ENCODE measurements at regions not wholly inside any gene's neighbourhood (a gene's known extent, or its start where the extent isn't known, plus 50 kb on each side); places are given as distances from the start of the nearest gene placed in this dataset.
A peak's percentile ranks its signal among the peaks of the same experiment; 100 is the strongest.

- Histone ChIP-seq H3K36me3 (no peaks in the 10 kb centered on the region), H3K27me3 (no peaks in the 10 kb centered on the region), H3K4me3 (no peak overlapping the region), H3K27ac (no peak overlapping the region), H3K9me3 (peaks cover 0 to 17% (median 6%) of the 10 kb centered on the region in 4 donors), H3K4me1 (no peaks in the 10 kb centered on the region)
- intact Hi-C loops (cut with DNase I; ENCODE audit: low total_unique reads) = no loop called here
- peak in 1 of 2 donors; percentile 28 for DNase-seq
- no peak for TF ChIP-seq EP300 (IDR thresholded peaks at IDR 0.05)
- no peak for TF ChIP-seq POLR2A (IDR thresholded peaks at IDR 0.05)
Observed at GRCh38 chr16:64654178-64654577, 467.7 kb downstream of the CDH11 start.

GRCh38 chr16:64648282-64648681 lies 473.6 kb downstream of the CDH11 start:
- no peak for TF ChIP-seq POLR2AphosphoS5 (IDR thresholded peaks at IDR 0.05)
- TF ChIP-seq POLR2A (IDR thresholded peaks at IDR 0.05) = no peak
- no peak for TF ChIP-seq CTCF (IDR thresholded peaks at IDR 0.05)
- TF ChIP-seq EP300 (IDR thresholded peaks at IDR 0.05) = no peak
- Histone ChIP-seq H3K36me3 (no peaks in the 10 kb centered on the region), H3K27ac (no peak overlapping the region), H3K4me1 (no peaks in the 10 kb centered on the region), H3K27me3 (no peaks in the 10 kb centered on the region), H3K4me3 (no peak overlapping the region), H3K9me3 (peaks cover 0 to 23% (median 6%) of the 10 kb centered on the region in 4 donors)
- DNase-seq = no peak
- whole genome bisulfite sequencing, 5 donors = 66 to 80% (median 71%) methylated on average over 1 to 3 of the region's 3 CpGs
- intact Hi-C loops (cut with DNase I; ENCODE audit: low total_unique reads) = no loop called here

- H3K27ac ChIP-seq = no peak overlapping the region
- TF ChIP-seq EP300 (IDR thresholded peaks at IDR 0.05) (no peak), CTCF (IDR thresholded peaks at IDR 0.05) (no peak), POLR2AphosphoS5 (IDR thresholded peaks at IDR 0.05) (no peak), POLR2A (IDR thresholded peaks at IDR 0.05) (no peak)
- no peaks in the 10 kb centered on the region for H3K9me3 ChIP-seq
- no peak overlapping the region for H3K4me3 ChIP-seq
- no peaks in the 10 kb centered on the region for H3K27me3 ChIP-seq
- 85 to 91% (median 90%) methylated on average over 3 of the region's 3 CpGs for WGBS, 5 donors
- no peaks in the 10 kb centered on the region for H3K4me1 ChIP-seq
- DNase-seq = no peak
- intact Hi-C loops (cut with DNase I; ENCODE audit: low total_unique reads) = no loop called here
- H3K36me3 ChIP-seq = no peaks in the 10 kb centered on the region
Observed at GRCh38 chr16:64641343-64641742, 480.5 kb downstream of the CDH11 start.

- Histone ChIP-seq H3K4me3 (no peak overlapping the region), H3K4me1 (no peaks in the 10 kb centered on the region), H3K27me3 (no peaks in the 10 kb centered on the region), H3K9me3 (no peaks in the 10 kb centered on the region), H3K36me3 (no peaks in the 10 kb centered on the region), H3K27ac (no peak overlapping the region)
- TF ChIP-seq EP300 (IDR thresholded peaks at IDR 0.05) = no peak
- no peak for TF ChIP-seq POLR2AphosphoS5 (IDR thresholded peaks at IDR 0.05)
- no peak for TF ChIP-seq POLR2A (IDR thresholded peaks at IDR 0.05)
- no peak for TF ChIP-seq CTCF (IDR thresholded peaks at IDR 0.05)
- 87 to 97% (median 90%) methylated on average over 2 of the region's 2 CpGs for WGBS, 5 donors
- no peak for DNase-seq
- intact Hi-C loops (cut with DNase I; ENCODE audit: low total_unique reads) = no loop called here
Observed at GRCh38 chr16:64638766-64639165, 483.1 kb downstream of the CDH11 start.

- WGBS, 5 donors = 48 to 60% (median 58%) methylated on average over 2 of the region's 2 CpGs
Observed at GRCh38 chr16:64629622-64630021, 492.2 kb downstream of the CDH11 start.

More at GRCh38 chr16:64629622-64630021, 492.2 kb downstream of the CDH11 start:
- no peaks in the 10 kb centered on the region for H3K36me3 ChIP-seq
- no peaks in the 10 kb centered on the region for H3K27me3 ChIP-seq
- H3K27ac ChIP-seq = no peak overlapping the region
- intact Hi-C loops (cut with DNase I; ENCODE audit: low total_unique reads) = no loop called here
- H3K4me1 ChIP-seq = no peaks in the 10 kb centered on the region
- H3K9me3 ChIP-seq = no peaks in the 10 kb centered on the region
- no peak for DNase-seq
- no peak overlapping the region for H3K4me3 ChIP-seq
- TF ChIP-seq POLR2AphosphoS5 (IDR thresholded peaks at IDR 0.05) = no peak
- TF ChIP-seq EP300 (IDR thresholded peaks at IDR 0.05) = no peak
- no peak for TF ChIP-seq POLR2A (IDR thresholded peaks at IDR 0.05)
- no peak for TF ChIP-seq CTCF (IDR thresholded peaks at IDR 0.05)

All from stomach (tissue), 8 donors.